MV-4-11 (cell line): ENCODE measurements at regions not wholly inside any gene's neighbourhood (a gene's known extent, or its start where the extent isn't known, plus 50 kb on each side); places are given as distances from the start of the nearest gene placed in this dataset.
"Not testable (repeated sequence)": the region's sequence is repeated elsewhere in the genome, so short reads cannot be mapped to it uniquely, and the experiment has no call there.

Source experiments
- DNase-seq: peaks from one replicate; lab custom pipeline; 2025; lab: John Stamatoyannopoulos, UW

DNA sequence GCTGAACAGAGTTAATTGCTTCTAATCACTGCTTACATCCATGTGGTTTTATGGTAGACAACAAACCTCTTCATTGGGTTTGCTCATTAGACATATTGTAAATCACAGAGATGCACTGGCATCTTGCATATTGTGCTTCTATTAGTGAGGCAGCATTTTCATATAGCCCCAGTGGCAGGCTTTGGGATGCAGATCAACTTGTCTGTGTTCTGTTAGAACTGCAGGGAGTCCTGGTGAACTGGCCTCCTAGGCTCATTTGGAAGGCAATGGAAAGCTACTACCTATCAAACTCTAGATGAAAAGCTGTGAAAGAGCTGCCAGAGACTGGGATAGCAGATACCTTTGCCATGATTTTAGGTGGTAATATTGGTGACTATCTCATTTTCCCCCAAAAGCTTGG is 108.8 kb downstream of the NAA11 start:
- no peak for DNase-seq

DNA sequence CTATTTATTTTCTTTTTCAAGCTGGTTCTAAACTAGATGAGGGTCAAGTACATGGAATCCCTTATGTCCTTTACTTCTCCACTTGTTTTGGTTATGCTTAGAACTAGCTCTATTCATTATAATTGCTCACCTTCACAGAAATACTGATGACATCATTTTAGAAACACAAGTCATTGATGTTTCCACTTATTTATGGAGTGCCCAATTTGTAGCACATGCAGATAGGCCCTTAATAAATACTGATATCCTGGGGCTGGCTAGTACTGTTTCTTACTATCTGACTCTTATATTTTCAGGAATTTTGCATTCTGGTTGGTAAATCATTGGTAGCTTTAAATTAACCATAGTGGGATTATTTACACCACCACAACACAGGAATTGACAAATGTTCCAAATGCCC is 112.2 kb downstream of the NAA11 start:
- DNase-seq: no peak

DNA sequence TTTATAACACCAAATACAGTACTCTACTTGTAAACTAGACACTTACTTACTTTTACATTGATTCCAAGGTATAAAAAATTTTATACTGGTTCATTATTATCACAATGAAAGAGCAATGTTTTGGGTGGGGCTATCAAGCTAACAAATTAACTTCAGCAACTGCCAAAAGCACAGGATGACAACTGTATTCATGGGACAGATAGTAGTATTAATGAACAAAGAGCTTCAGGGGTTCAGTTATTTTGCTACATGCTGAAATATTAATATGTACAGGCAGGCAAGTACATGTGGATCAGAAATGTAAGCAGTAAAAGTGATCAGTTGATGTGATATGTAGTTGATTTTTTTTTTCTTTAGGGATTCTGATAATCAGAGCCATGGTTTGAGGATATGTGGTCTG is 112.9 kb downstream of the NAA11 start:
- DNase-seq: no peak

- DNase-seq: no peak
These were observed 113.5 kb downstream of the NAA11 start for GRCh38 chr4:79212311-79212710.

- DNase-seq: no peak
These were observed 114.4 kb downstream of the NAA11 start for GRCh38 chr4:79211490-79211889.

- no peak for DNase-seq
These were observed 115.2 kb downstream of the NAA11 start for GRCh38 chr4:79210636-79211049.

- peak; percentile 41 for DNase-seq
These were observed 115.8 kb downstream of the NAA11 start for GRCh38 chr4:79209822-79210635.

DNA sequence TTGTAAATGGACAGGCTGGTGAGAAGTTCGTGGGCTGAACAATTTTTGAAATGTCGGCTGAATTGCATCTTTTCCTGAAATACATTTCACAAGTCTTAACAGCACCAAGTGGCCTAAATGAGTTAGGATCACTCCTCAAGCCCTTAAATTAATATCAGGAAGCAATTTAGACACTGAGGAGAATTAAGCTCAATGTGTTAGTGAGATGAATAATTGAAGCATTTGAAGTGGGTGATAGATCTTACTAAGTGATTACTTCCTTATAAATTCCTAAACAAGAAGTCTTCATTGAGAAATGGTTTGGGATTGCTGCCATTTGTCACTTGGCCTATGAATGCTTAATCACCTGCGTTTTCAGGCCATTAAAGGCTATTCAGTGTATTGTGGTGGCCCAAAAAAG is 116.8 kb downstream of the NAA11 start:
- DNase-seq: no peak

DNA sequence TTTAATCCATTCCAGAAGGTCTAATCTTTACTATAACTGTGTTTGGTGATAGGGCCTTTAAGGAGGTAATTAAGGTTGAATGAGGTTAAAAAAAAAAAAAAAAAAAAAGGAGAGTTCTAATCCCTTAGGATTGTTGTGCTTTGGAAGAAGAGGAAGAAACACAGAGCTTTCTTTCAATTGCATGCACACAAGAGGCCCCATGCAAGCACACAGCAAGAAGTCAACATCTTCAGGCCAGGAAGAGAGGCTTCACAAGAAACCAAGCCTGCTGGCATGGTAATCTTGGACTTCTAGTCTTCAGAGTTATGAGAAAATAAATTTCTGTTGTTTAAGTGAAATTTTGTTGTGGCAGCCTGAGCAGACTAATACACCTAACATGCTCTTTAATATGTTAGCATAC is 118.6 kb downstream of the NAA11 start:
- DNase-seq: no peak

GRCh38 chr4:79206660-79207059 is 119.2 kb downstream of the NAA11 start:
- no peak for DNase-seq

DNA sequence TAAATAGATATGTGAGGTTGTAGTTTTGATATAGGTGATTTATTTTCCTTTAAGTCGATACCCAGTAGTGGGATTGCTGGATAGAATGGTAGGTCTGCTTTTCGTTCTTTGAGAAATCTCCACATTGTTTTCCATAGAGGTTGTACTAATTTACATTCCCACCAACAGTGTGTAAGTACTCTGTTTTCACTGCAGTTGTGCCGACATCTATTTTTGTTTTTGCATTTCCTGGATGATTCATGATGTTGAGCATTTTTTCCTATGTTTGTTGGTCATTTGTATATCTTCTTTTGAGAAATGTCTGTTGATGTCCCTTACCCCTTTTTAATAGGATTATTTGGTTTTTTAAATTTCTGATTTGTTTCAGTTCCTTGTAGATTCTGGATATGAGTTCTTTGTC is 120.7 kb downstream of the NAA11 start:
- no peak for DNase-seq

GRCh38 chr4:79201971-79202370 is 123.9 kb downstream of the NAA11 start:
- DNase-seq: no peak

DNA sequence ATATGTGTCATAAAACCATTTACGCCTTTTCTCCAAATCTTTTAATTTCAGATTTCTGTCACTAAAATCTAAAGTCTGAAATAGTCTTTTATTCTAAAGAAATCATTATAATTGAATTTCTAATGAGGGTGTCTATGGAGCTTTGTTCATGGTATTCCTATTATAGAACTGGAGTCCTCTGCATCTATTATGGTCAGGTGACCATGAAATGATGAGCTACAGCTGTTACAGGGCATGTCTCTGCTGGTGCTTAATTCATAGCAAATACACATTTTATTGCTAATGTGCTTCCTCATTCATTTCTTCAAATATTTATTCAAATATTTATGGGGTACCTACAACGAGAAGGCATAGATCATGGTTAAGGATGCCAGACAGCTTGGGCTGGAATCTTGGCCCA is 126.1 kb downstream of the NAA11 start:
- DNase-seq: no peak

DNA sequence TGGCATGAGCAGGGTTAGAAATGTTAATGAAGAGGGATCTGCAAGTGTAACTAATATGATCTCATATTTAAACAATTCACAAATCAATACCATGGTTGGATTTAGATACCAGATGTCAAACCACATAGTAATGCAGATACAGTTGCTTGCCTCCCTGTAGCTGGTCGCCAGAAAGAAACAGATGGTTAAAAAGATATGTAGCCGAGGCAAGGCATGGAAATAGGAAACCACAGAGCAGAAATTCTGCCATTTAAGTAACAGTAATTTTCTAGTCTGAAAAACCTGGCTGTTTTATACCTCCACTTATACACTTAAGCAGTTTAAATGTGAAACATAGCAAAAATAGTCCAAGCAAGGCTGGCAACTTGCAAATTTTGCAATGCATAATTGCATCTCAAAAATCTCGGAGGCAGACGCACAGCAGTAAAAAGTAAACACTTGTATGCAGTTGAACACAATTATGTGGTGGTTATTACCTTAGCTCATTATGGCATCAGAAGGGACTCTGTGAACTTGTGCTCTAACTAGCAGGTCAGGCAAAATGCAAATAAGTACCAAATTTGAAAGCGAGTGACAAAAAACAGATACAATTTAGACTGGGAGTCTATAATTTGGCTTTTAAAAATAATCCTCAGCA is 126.8 kb downstream of the NAA11 start:
- DNase-seq: no peak

DNA sequence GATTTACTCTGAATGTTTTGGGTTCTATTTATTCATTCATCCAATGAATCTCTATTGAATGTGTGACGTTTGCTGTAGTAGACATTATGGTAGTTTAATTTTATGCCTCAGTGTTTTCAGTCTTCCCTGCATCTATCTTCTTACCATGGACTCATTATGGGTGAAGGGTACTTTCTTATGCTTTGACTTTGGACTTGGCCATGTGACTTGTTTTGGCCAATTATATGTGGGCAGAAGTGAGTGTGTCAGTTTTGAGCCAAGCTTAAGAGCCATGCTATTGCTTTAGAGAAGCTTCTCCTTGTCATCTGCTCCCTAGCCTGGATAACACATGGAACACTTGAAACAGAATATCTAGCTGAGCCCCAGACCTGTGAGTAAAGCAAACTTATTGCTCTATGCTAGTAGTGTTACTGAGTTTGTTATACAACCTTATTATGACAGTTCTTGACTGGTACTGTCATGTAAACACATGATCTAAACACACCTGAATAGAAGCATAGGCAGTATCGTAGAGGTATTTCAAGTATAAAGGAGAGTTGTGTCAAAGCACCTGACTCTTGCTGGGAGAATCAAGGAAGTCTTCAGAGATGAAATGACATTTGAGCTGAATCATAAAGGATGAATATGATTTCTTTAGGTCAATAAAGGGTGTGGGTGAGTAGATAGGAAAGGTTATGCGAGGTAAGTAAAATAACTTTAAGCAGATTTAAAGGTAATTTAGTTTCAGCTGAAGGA is 128.4 kb downstream of the NAA11 start:
- DNase-seq: no peak

- not testable (repeated sequence) for DNase-seq
These were observed 134.6 kb downstream of the NAA11 start for GRCh38 chr4:79191292-79191691.

- no peak for DNase-seq
These were observed 140.3 kb downstream of the NAA11 start for GRCh38 chr4:79185526-79186045.

GRCh38 chr4:79184476-79184875 is 141.4 kb downstream of the NAA11 start:
- no peak for DNase-seq

DNA sequence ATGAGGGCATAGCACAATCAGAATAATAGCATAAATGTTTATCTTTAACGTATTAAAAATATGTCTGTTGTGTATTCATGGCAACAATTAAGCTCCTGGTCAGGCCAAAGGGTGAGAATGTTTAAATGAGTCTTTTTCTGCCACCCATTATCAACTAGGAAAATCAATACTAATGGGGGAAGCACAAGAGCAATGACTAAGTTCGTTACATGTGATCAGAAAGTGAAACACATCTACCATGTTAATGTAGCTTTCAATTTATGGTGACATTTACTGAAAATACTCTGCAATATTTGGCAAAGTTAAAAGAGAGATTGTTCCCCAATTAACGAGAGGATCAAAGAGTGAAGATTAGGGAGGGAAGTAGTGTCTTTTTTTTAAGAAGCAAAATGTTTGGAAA is 143.7 kb downstream of the NAA11 start:
- DNase-seq: no peak

- no peak for DNase-seq
These were observed 144.7 kb downstream of the NAA11 start for GRCh38 chr4:79181190-79181589.

DNA sequence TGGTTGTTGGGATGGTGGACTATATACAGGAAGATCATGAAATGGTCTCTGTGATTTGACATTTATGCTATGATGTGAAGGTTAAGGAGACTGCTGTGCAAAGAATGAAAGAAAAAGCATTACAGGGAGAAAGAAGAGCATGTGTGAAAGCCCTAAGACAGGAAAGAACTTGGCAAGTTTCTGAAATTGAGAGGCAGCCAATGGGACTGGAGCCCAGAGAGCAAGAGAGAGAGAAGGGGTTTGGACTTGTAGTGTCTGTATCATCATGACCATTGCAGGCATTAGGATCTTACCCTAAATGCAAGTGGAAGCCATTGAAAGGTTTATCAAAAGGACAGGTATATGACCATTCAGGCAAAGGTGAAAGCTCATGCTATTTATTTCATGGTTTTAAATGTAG is 147.1 kb downstream of the NAA11 start:
- DNase-seq: no peak

DNA sequence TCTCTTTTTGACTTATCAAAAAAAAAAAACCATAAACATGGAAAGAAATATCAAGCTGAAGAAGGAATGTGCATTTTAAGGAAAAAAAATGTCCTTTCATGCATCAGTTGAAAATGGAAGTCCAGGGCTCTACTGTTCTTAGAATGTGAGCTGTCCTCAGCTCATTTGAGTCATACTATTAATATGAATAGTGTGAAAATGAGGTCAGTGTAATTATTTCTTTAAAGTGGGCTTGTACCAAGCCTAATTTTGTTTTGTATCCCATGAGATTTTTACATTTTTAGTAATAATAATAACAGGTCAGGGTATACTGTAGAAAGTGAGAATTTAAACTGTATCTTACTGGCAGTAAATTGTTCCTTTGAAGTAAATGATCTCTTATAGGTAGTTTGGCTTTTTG is 148.5 kb downstream of the NAA11 start:
- DNase-seq: no peak

DNA sequence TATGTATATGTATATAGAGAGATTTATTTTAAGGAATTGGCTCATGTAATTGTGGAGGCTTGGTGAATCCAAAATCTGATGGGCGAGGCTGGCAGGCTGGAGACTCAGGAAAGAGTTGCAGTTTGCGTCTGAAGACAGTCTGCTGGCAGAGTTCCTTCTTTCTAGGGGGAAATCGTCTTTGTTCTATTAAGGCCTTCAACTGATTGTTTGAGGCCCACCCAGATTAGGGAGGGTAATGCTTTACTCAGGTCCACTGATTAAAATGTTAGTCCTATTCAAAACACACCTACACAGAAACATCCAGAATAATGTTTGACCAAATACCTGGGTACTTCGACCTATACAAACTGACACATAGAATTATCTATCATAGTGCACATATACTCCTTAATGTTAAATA is 149.5 kb downstream of the NAA11 start:
- no peak for DNase-seq
